ENCODE measurements at regions not wholly inside any gene's neighbourhood (a gene's known extent, or its start where the extent isn't known, plus 50 kb on each side); places are given as distances from the start of the nearest gene placed in this dataset.
"Not testable (repeated sequence)": the region's sequence is repeated elsewhere in the genome, so short reads cannot be mapped to it uniquely, and the experiment has no call there.

GRCh38 chrX:74030766-74031165 lies 178.3 kb upstream of the XIST start:
- TF ChIP-seq CTCF, POLR2A (IDR thresholded peaks at IDR 0.05): not testable (repeated sequence)
